ENCODE measurements at regions not wholly inside any gene's neighbourhood (a gene's known extent, or its start where the extent isn't known, plus 50 kb on each side); places are given as distances from the start of the nearest gene placed in this dataset.

DNA sequence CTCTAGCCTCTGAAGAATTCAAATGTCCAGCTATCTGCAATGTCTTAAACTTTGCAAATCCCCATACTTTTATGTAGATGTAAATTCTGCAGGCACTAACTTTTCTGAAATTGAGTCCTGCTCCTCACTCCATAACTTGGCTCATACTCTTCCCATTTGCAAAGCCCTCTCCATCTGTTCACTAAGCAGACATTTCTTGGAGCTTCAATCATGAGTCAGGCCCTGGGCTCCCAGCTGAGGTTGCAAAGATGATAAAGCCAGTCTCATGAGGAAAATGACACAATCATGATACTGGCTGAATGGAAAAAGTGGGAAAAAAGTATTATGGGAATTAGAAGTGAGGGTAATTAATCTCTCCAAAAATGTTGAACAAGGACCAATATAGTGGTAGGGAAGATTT, 507.6 kb downstream of the NR2F2 start:
- TF ChIP-seq POLR2AphosphoS5 (IDR thresholded peaks at IDR 0.05; ENCODE audit: low read depth, low read length) (no peak), TAF1 (IDR thresholded peaks at IDR 0.05; ENCODE audit: borderline replicate concordance, insufficient read depth, low read length) (no peak), SIN3A (IDR thresholded peaks at IDR 0.05; ENCODE audit: borderline replicate concordance, insufficient read depth, low read length) (no peak), FOXP2 (optimal IDR thresholded peaks at IDR 0.05; ENCODE audit: borderline replicate concordance, extremely low read depth, extremely low read length, insufficient read depth) (no peak)
- TF ChIP-seq, protein P1, sequence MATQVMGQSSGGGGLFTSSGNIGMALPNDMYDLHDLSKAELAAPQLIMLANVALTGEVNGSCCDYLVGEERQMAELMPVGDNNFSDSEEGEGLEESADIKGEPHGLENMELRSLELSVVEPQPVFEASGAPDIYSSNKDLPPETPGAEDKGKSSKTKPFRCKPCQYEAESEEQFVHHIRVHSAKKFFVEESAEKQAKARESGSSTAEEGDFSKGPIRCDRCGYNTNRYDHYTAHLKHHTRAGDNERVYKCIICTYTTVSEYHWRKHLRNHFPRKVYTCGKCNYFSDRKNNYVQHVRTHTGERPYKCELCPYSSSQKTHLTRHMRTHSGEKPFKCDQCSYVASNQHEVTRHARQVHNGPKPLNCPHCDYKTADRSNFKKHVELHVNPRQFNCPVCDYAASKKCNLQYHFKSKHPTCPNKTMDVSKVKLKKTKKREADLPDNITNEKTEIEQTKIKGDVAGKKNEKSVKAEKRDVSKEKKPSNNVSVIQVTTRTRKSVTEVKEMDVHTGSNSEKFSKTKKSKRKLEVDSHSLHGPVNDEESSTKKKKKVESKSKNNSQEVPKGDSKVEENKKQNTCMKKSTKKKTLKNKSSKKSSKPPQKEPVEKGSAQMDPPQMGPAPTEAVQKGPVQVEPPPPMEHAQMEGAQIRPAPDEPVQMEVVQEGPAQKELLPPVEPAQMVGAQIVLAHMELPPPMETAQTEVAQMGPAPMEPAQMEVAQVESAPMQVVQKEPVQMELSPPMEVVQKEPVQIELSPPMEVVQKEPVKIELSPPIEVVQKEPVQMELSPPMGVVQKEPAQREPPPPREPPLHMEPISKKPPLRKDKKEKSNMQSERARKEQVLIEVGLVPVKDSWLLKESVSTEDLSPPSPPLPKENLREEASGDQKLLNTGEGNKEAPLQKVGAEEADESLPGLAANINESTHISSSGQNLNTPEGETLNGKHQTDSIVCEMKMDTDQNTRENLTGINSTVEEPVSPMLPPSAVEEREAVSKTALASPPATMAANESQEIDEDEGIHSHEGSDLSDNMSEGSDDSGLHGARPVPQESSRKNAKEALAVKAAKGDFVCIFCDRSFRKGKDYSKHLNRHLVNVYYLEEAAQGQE (IDR thresholded peaks at IDR 0.05; ENCODE audit: insufficient read depth in 1 of 2, low read depth in 2 of 2, low read length in 2 of 2), result no peak

All from PFSK-1 (cell line).